ENCODE measurements at regions not wholly inside any gene's neighbourhood (a gene's known extent, or its start where the extent isn't known, plus 50 kb on each side); places are given as distances from the start of the nearest gene placed in this dataset.

- TF ChIP-seq CTCF (IDR thresholded peaks at IDR 0.05 in 8 of 11, conservative IDR thresholded peaks at IDR 0.05 in 3 of 11) (no peak), POLR2AphosphoS5 (IDR thresholded peaks at IDR 0.05) (no peak)
These were observed 150.4 kb upstream of the ITGA6 start for GRCh38 chr2:172276961-172277360.

Data from spleen (tissue), 7 donors.